ENCODE measurements at regions not wholly inside any gene's neighbourhood (a gene's known extent, or its start where the extent isn't known, plus 50 kb on each side); places are given as distances from the start of the nearest gene placed in this dataset.

DNA sequence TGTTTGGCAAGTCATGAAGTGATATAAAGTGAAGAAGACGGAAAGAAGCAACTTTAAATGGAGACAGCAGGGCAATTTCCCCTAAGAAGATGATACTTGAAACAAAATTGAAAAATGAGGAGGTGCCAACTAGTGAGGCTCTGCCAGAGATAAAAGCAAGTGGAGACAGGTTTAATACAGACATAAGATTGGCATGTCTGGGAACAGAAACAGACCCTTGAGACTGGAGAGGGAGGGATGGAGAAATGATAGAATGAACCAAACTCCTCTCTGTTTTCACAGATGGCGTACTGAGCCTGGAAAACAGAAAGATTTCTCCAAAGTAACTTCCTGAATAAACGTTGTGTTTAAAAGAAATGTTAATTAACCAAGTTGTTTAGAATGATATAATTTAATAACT, 354.5 kb upstream of the ANO5 start:
- Histone ChIP-seq H3K4me3 (no peak overlapping the region), H3K27me3 (no peaks in the 10 kb centered on the region), H3K4me1 (no peaks in the 10 kb centered on the region), H3K36me3 (no peaks in the 10 kb centered on the region), H3K27ac (no peak overlapping the region), H3K9me3 (no peaks in the 10 kb centered on the region)
- no peak for TF ChIP-seq POLR2A (IDR thresholded peaks at IDR 0.05)
- intact Hi-C loops (cut with DNase I): no loop called here
- 70 to 78% methylated on average over 3 of the region's 3 CpGs for WGBS, 2 donors
- DNase-seq: no peak

DNA sequence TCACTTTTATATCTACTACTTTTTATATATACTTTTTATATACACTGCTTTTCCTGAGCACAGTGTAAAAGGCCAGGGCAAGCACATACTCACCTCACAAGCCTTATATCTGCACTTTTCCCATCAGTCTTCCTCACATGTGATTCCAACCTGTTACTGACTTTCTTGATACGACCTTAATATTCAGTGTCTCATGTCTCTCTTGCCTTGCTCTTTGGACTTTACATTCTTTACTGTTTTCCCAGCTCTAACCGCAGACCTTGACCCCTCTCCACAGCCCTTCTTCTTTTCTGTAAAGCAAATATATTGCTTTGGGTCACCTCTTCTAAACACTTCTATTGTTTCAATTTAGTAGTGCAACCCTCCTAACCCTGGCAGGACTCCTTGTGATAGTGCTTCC, 353.1 kb upstream of the ANO5 start:
- Histone ChIP-seq H3K36me3 (no peaks in the 10 kb centered on the region), H3K4me3 (no peak overlapping the region), H3K4me1 (no peaks in the 10 kb centered on the region), H3K27me3 (no peaks in the 10 kb centered on the region), H3K27ac (no peak overlapping the region), H3K9me3 (no peaks in the 10 kb centered on the region)
- no peak for DNase-seq
- intact Hi-C loops (cut with DNase I): no loop called here
- TF ChIP-seq POLR2A (IDR thresholded peaks at IDR 0.05) (no peak), EP300 (IDR thresholded peaks at IDR 0.05) (no peak), POLR2AphosphoS5 (IDR thresholded peaks at IDR 0.05) (no peak)
- TF ChIP-seq, protein P1, sequence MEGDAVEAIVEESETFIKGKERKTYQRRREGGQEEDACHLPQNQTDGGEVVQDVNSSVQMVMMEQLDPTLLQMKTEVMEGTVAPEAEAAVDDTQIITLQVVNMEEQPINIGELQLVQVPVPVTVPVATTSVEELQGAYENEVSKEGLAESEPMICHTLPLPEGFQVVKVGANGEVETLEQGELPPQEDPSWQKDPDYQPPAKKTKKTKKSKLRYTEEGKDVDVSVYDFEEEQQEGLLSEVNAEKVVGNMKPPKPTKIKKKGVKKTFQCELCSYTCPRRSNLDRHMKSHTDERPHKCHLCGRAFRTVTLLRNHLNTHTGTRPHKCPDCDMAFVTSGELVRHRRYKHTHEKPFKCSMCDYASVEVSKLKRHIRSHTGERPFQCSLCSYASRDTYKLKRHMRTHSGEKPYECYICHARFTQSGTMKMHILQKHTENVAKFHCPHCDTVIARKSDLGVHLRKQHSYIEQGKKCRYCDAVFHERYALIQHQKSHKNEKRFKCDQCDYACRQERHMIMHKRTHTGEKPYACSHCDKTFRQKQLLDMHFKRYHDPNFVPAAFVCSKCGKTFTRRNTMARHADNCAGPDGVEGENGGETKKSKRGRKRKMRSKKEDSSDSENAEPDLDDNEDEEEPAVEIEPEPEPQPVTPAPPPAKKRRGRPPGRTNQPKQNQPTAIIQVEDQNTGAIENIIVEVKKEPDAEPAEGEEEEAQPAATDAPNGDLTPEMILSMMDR (IDR thresholded peaks at IDR 0.05): no peak
- WGBS, 2 donors: 33 to 64% methylated on average over 2 of the region's 2 CpGs

DNA sequence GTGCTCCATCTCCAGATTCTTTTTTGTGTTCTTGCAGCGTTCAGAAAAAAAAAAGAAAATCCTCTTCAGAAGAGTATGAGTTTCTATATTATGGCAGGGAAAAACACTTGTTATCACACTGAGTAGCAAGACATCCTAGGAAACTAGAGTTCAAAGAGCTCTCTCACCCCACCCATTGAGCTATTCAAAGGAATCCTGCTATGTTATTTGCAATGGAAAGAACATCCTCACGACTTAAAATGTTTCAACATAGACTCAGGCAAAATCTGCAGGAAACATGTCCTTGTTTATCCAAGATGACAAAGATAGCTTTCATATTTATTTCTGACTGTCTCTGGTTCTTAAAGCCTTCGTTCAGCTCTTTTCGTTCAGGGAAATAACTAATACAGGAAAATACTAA, 331.6 kb upstream of the ANO5 start:
- H3K4me1 ChIP-seq: peaks cover 0 to 5% (median 0%) of the 10 kb centered on the region in 4 donors
- no peak overlapping the region for H3K27ac ChIP-seq
- no peaks in the 10 kb centered on the region for H3K36me3 ChIP-seq
- TF ChIP-seq POLR2AphosphoS5 (IDR thresholded peaks at IDR 0.05): no peak
- TF ChIP-seq POLR2A (IDR thresholded peaks at IDR 0.05): no peak
- TF ChIP-seq, protein P1 (IDR thresholded peaks at IDR 0.05): no peak
- TF ChIP-seq EP300 (IDR thresholded peaks at IDR 0.05): no peak
- no peaks in the 10 kb centered on the region for H3K27me3 ChIP-seq
- H3K4me3 ChIP-seq: no peak overlapping the region
- H3K9me3 ChIP-seq: no peaks in the 10 kb centered on the region
- intact Hi-C loops (cut with DNase I): no loop called here
- 30 to 32% methylated on average over 4 of the region's 4 CpGs for WGBS, 2 donors
- DNase-seq: no peak

DNA sequence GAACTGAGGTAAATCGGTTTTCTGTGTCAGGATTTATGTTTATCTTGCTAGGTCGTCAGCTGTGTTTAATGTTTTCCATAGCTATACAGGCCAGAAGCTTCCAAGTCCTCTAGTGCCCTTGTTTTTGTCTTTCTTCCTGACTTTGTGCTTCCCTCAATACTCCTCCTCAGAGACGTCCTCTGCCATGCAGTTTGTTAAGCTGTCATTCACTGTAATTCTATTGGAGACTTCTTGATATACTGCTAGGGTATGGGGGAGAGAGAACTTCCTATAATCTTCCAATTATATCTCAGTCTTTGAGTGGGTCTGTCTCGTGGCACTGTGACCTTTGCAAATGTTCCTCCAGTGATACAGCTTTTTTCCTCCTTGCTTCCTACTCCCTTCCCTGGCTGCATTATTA, 327.3 kb upstream of the ANO5 start:
- no peaks in the 10 kb centered on the region for H3K9me3 ChIP-seq
- peaks cover 0 to 5% (median 0%) of the 10 kb centered on the region in 4 donors for H3K4me1 ChIP-seq
- H3K4me3 ChIP-seq: no peak overlapping the region
- TF ChIP-seq POLR2A (IDR thresholded peaks at IDR 0.05) (no peak), POLR2AphosphoS5 (IDR thresholded peaks at IDR 0.05) (no peak), EP300 (IDR thresholded peaks at IDR 0.05) (no peak)
- TF ChIP-seq, protein P1 (IDR thresholded peaks at IDR 0.05): no peak
- no peak for DNase-seq
- no peaks in the 10 kb centered on the region for H3K36me3 ChIP-seq
- intact Hi-C loops (cut with DNase I): no loop called here
- H3K27ac ChIP-seq: no peak overlapping the region
- WGBS, 2 donors: 17 to 33% methylated on average over 4 of the region's 4 CpGs
- no peaks in the 10 kb centered on the region for H3K27me3 ChIP-seq

DNA sequence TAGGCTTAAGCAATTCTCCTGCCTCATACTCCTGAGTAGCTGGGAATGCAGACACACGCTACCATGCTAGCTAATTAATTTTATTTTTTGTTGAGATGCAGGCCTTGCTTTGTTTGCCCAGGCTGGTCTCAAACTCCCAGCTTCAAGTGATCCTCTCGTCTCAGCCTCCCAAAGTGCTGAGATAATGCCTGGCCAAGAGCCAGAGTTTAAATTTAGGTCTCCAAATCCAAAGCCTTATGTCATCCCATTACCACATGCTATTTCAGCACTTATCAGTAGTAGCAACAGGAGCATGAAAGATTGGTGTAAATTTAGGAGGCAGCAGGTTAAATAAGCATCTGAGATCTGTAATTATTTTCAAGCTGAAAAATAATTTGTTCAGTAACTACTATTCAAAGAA, 326.1 kb upstream of the ANO5 start:
- 52 to 68% methylated on average over 2 of the region's 2 CpGs for WGBS, 2 donors

More for the DNA sequence above, 326.1 kb upstream of the ANO5 start:
- H3K9me3 ChIP-seq: no peaks in the 10 kb centered on the region
- intact Hi-C loops (cut with DNase I): no loop called here
- no peak overlapping the region for H3K4me3 ChIP-seq
- no peak for TF ChIP-seq EP300 (IDR thresholded peaks at IDR 0.05)
- TF ChIP-seq POLR2AphosphoS5 (IDR thresholded peaks at IDR 0.05): no peak
- TF ChIP-seq, protein P1 (IDR thresholded peaks at IDR 0.05): no peak
- no peak for TF ChIP-seq POLR2A (IDR thresholded peaks at IDR 0.05)
- H3K36me3 ChIP-seq: no peaks in the 10 kb centered on the region
- no peak overlapping the region for H3K27ac ChIP-seq
- H3K4me1 ChIP-seq: peaks cover 0 to 5% (median 0%) of the 10 kb centered on the region in 4 donors
- H3K27me3 ChIP-seq: no peaks in the 10 kb centered on the region
- no peak for DNase-seq

Measured in sigmoid colon (tissue), 6 donors.